ENCODE measurements at regions not wholly inside any gene's neighbourhood (a gene's known extent, or its start where the extent isn't known, plus 50 kb on each side); places are given as distances from the start of the nearest gene placed in this dataset.

DNA sequence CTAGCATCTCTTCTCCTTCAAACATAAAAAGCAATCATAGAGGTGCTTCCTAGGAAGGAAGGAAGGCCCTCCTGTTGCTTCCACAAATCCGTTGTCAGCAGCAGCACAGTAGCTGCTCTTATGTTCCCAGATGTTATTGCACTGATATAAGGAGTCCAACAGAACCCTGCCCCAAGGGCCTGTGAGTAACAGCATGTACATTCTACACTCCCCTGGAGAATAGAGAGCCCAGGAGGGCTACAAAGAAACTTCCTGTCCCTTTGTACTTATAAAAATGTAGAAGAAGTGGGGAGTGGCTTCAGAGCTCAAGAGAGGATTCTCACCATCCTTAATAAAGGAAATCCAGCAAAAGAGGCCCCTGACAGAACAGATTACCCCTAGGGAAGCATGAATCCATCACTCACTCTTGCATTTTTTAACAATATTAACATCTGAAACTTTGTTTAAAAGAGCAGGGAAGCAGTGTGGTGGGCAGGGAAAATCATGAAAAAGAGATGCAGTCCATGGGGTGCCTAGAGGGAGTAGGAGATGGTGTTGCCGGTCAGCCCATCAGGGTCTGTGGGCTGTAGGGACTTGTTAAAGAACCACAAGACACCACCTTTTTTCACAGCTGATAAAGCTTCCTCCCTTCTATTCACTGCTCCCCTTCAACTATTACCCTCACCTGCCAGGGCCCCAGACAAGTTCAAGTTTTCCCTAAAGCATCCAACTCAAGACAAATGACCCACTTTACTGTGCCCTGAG, 104.5 kb upstream of the ADGRF1 start:
- TF ChIP-seq, protein P1, sequence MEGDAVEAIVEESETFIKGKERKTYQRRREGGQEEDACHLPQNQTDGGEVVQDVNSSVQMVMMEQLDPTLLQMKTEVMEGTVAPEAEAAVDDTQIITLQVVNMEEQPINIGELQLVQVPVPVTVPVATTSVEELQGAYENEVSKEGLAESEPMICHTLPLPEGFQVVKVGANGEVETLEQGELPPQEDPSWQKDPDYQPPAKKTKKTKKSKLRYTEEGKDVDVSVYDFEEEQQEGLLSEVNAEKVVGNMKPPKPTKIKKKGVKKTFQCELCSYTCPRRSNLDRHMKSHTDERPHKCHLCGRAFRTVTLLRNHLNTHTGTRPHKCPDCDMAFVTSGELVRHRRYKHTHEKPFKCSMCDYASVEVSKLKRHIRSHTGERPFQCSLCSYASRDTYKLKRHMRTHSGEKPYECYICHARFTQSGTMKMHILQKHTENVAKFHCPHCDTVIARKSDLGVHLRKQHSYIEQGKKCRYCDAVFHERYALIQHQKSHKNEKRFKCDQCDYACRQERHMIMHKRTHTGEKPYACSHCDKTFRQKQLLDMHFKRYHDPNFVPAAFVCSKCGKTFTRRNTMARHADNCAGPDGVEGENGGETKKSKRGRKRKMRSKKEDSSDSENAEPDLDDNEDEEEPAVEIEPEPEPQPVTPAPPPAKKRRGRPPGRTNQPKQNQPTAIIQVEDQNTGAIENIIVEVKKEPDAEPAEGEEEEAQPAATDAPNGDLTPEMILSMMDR (IDR thresholded peaks at IDR 0.05), result no peak
- no peak for TF ChIP-seq EP300 (IDR thresholded peaks at IDR 0.05)
- no peak for TF ChIP-seq POLR2A (IDR thresholded peaks at IDR 0.05)
